LNCaP clone FGC (cell line): ENCODE measurements at regions not wholly inside any gene's neighbourhood (a gene's known extent, or its start where the extent isn't known, plus 50 kb on each side); places are given as distances from the start of the nearest gene placed in this dataset.
"Not testable (repeated sequence)": the region's sequence is repeated elsewhere in the genome, so short reads cannot be mapped to it uniquely, and the experiment has no call there.

ENCODE experiments used
- DNase-seq: peaks from one replicate; pipeline ENCODE4 v3.0.0-alpha.2; 2011; ENCODE audit warnings: low read depth
- H3K4me3 ChIP-seq: 2 replicates; pipeline ENCODE4 v1.5.1; 2011; ENCODE audit warnings: mild to moderate bottlenecking, low read depth, low read length, control low read depth
- TF ChIP-seq, protein P1 (sequence below): IDR thresholded peaks from 2 replicates; pipeline ENCODE4 v1.5.1; 2012; ENCODE audit warnings: mild to moderate bottlenecking; ENCODE audit not compliant: control insufficient read depth, insufficient read depth; ENCODE audit errors: extremely low read depth

DNA sequence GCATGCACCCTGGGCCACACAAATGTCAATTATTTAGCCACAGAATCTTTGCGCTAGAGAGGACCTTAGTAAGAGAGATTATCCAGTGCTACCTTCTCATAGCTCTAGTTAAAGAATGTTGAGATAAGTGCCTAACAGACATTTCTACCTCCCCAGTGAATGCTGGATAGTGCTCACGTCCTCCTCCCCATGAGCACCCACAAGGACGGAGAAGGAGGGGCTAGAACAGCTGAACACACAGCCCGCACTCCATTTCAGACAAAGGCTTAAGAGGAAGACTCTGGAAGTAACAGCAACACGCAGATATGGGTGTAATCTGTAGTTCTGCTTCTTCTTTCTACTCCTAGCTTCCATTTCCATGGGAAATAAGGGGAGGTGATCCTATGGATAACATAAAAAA lies 120.5 kb downstream of the FEM1C start:
- no peak for DNase-seq
- TF ChIP-seq, protein P1, sequence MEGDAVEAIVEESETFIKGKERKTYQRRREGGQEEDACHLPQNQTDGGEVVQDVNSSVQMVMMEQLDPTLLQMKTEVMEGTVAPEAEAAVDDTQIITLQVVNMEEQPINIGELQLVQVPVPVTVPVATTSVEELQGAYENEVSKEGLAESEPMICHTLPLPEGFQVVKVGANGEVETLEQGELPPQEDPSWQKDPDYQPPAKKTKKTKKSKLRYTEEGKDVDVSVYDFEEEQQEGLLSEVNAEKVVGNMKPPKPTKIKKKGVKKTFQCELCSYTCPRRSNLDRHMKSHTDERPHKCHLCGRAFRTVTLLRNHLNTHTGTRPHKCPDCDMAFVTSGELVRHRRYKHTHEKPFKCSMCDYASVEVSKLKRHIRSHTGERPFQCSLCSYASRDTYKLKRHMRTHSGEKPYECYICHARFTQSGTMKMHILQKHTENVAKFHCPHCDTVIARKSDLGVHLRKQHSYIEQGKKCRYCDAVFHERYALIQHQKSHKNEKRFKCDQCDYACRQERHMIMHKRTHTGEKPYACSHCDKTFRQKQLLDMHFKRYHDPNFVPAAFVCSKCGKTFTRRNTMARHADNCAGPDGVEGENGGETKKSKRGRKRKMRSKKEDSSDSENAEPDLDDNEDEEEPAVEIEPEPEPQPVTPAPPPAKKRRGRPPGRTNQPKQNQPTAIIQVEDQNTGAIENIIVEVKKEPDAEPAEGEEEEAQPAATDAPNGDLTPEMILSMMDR, result no peak
- no peak overlapping the region for H3K4me3 ChIP-seq

- H3K4me3 ChIP-seq, result no peak overlapping the region
- TF ChIP-seq, protein P1, result no peak
- no peak for DNase-seq
These were observed 121.0 kb downstream of the FEM1C start for GRCh38 chr5:115423541-115423940.

DNA sequence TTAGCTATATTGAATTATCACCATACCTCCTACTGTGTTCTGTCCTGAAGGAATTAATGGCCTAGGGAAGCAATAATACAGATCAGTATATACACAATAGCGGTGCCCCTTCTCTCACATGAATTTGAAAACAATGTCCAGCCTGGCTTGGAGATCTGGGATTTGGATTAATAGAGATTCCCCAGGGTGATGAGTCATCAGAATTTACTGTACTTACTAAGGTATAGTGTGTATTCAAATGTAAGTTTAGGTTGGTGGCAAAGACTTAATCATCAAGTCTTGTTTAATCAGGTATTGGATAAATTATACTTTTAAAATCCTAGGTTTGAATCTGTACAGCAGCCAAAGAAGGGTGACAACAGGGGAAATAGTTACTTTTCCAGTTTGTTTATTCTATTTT lies 121.5 kb downstream of the FEM1C start:
- DNase-seq, result no peak
- TF ChIP-seq, protein P1, result no peak

GRCh38 chr5:115420812-115421211 lies 123.8 kb downstream of the FEM1C start:
- DNase-seq, H3K4me3 ChIP-seq: not testable (repeated sequence)

More for the DNA sequence above, 121.5 kb downstream of the FEM1C start:
- H3K4me3 ChIP-seq, result no peak overlapping the region

- TF ChIP-seq, protein P1, result no peak
- H3K4me3 ChIP-seq, result no peak overlapping the region
- no peak for DNase-seq
These were observed 123.6 kb upstream of the CCDC112 start for GRCh38 chr5:115419846-115420585.

GRCh38 chr5:115418788-115419187 lies 122.3 kb upstream of the CCDC112 start:
- DNase-seq, result peak; percentile 47
- TF ChIP-seq, protein P1, result no peak

GRCh38 chr5:115417076-115417475 lies 120.6 kb upstream of the CCDC112 start:
- TF ChIP-seq, protein P1, result no peak
- DNase-seq, result no peak

More at GRCh38 chr5:115418788-115419187, 122.3 kb upstream of the CCDC112 start:
- no peak overlapping the region for H3K4me3 ChIP-seq

DNA sequence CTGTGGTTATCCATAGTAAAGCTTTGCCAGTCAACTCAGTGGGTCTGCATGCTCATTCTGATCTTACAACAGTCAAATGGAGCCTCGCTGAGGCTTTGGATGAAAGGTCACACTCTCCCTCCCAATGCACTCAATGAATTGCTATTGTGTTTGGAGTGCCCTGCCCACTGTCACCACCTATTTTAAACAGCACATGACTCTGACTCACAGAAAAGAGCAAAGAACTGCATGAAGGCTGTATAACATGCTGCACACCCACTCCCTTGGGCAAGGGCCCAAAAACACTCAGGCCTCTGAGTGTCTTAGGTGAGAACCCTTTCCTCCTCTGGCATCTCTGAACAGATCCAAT lies 118.7 kb upstream of the CCDC112 start:
- TF ChIP-seq, protein P1, result no peak
- DNase-seq, result no peak
- no peak overlapping the region for H3K4me3 ChIP-seq

More at GRCh38 chr5:115417076-115417475, 120.6 kb upstream of the CCDC112 start:
- no peak overlapping the region for H3K4me3 ChIP-seq
